Nephron progenitor cell (in vitro differentiated cells): ENCODE measurements at regions not wholly inside any gene's neighbourhood (a gene's known extent, or its start where the extent isn't known, plus 50 kb on each side); places are given as distances from the start of the nearest gene placed in this dataset.

Source experiments
- DNase-seq: peaks from one replicate; pipeline ENCODE4 v3.0.0; 2021
- H3K27ac Mint-ChIP-seq: 2 replicates; pipeline ENCODE4 v1.8.0; 2021; ENCODE audit warnings: mild to moderate bottlenecking, moderate library complexity, mixed read lengths
- H3K27me3 Mint-ChIP-seq: 2 replicates; pipeline ENCODE4 v1.8.0; 2021; ENCODE audit warnings: mild to moderate bottlenecking, low read depth, mixed read lengths; ENCODE audit not compliant: poor library complexity
- H3K36me3 Mint-ChIP-seq: 2 replicates; pipeline ENCODE4 v1.8.0; 2021; ENCODE audit warnings: low read depth, mixed read lengths
- H3K4me1 Mint-ChIP-seq: 2 replicates; pipeline ENCODE4 v1.8.0; 2021; ENCODE audit warnings: mixed read lengths
- H3K4me3 Mint-ChIP-seq: 2 replicates; pipeline ENCODE4 v1.8.0; 2021; ENCODE audit warnings: mild to moderate bottlenecking, moderate library complexity, mixed read lengths
- H3K9me3 Mint-ChIP-seq: 2 replicates; pipeline ENCODE4 v1.8.0; 2021; ENCODE audit warnings: mild to moderate bottlenecking, moderate library complexity, mixed read lengths
- CTCF ChIP-seq: fragments of 200-600 bp; sonication (generic); IDR thresholded peaks from 2 replicates; pipeline ENCODE4 v1.5.0; 2021; ENCODE audit warnings: antibody characterized with exemption

- Mint-ChIP-seq H3K4me3 (no peak overlapping the region), H3K4me1 (peaks cover 20% of the 10 kb centered on the region), H3K27ac (no peak overlapping the region), H3K27me3 (peaks cover 25% of the 10 kb centered on the region), H3K36me3 (no peaks in the 10 kb centered on the region), H3K9me3 (no peaks in the 10 kb centered on the region)
- no peak for DNase-seq
- no peak for TF ChIP-seq CTCF
These were observed 87.9 kb downstream of the MATN1 start for GRCh38 chr1:30635391-30635975.

DNA sequence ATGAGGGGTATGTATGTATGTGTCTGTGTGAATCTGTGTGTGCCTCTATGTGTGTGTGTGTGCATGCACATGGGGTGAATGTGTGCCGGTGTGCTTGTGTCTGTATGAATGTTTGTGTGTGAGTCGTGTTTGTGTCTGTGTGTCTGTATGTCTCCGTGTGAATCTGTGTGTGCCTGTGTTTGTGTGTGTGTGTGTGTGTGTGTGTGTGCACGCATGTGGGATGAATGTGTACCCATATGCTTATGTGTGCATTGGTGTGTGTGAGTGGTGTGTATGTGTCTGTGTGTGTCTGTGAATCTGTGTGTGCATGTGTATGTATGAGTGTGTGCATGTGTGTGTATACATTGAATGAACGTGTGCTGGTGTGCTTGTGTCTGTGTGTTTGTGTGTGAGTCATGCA is 88.9 kb downstream of the MATN1 start:
- Mint-ChIP-seq H3K9me3 (no peaks in the 10 kb centered on the region), H3K4me1 (peaks cover 11% of the 10 kb centered on the region), H3K4me3 (no peak overlapping the region), H3K27ac (no peak overlapping the region), H3K27me3 (peaks cover 21% of the 10 kb centered on the region), H3K36me3 (no peaks in the 10 kb centered on the region)
- DNase-seq = no peak
- TF ChIP-seq CTCF = no peak

- H3K9me3 Mint-ChIP-seq = no peaks in the 10 kb centered on the region
- peaks cover 25% of the 10 kb centered on the region for H3K27me3 Mint-ChIP-seq
These were observed 90.1 kb downstream of the MATN1 start for GRCh38 chr1:30633294-30633693.

GRCh38 chr1:30632481-30632880 is 90.9 kb downstream of the MATN1 start:
- Mint-ChIP-seq H3K9me3 (peaks cover 6% of the 10 kb centered on the region), H3K27ac (no peak overlapping the region), H3K4me3 (no peak overlapping the region), H3K4me1 (peaks cover 4% of the 10 kb centered on the region), H3K36me3 (no peaks in the 10 kb centered on the region), H3K27me3 (peaks cover 25% of the 10 kb centered on the region)
- DNase-seq = no peak
- TF ChIP-seq CTCF = no peak

More at GRCh38 chr1:30633294-30633693, 90.1 kb downstream of the MATN1 start:
- no peaks in the 10 kb centered on the region for H3K36me3 Mint-ChIP-seq
- TF ChIP-seq CTCF = no peak
- no peak overlapping the region for H3K27ac Mint-ChIP-seq
- no peak overlapping the region for H3K4me3 Mint-ChIP-seq
- peaks cover 4% of the 10 kb centered on the region for H3K4me1 Mint-ChIP-seq
- no peak for DNase-seq

DNA sequence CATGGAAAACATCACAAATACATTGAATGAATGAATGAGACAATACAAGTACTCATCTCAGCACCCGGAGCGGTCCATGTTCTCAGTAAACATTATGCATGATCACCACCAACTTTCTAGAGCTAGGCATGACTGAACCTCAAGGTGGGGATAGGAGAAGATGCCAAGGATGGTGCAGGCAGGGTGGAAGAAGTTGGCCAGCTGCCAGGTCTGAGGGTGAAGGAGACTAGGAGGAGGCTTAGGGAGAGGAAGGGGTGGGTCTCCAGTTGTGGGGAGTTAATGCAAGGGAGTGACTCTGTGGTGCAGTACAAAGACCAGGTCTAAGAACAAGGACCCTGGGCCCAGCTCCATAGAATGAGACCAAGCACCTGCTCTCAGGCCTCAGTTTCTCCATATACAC is 91.7 kb downstream of the MATN1 start:
- Mint-ChIP-seq H3K4me3 (no peak overlapping the region), H3K27me3 (peaks cover 25% of the 10 kb centered on the region), H3K36me3 (no peaks in the 10 kb centered on the region), H3K9me3 (peaks cover 13% of the 10 kb centered on the region), H3K27ac (no peak overlapping the region), H3K4me1 (no peaks in the 10 kb centered on the region)
- TF ChIP-seq CTCF = no peak
- no peak for DNase-seq

DNA sequence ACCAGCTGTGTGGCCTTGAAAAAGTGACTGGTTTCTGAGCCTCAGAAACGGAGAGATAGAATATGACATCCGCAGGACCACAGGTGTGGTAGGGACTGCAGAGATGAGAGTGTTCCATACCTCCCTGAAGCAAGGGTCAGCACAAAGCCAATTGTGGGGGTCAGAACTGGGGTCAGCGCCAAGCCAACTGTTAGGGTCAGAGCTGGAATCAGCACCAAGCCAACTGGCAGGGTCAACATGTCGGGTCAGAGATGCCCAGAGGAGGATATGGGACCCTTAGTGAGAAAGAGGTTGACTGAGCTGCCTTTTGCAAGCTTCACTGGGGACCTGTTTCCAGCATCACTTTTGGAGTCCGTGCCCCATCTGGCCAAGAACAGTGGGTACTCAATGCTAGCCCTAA is 93.9 kb downstream of the MATN1 start:
- Mint-ChIP-seq H3K36me3 (no peaks in the 10 kb centered on the region), H3K27ac (no peak overlapping the region), H3K27me3 (peaks cover 25% of the 10 kb centered on the region), H3K4me3 (no peak overlapping the region), H3K9me3 (peaks cover 27% of the 10 kb centered on the region), H3K4me1 (no peaks in the 10 kb centered on the region)
- DNase-seq = no peak
- TF ChIP-seq CTCF = no peak
